GM23338 (cell line): ENCODE measurements at regions not wholly inside any gene's neighbourhood (a gene's known extent, or its start where the extent isn't known, plus 50 kb on each side); places are given as distances from the start of the nearest gene placed in this dataset.

Experiments
- ATAC-seq: fragments of 200-7000 bp; cut with Tn5 transposase; 3 replicates; pipeline ENCODE4 v1.9.1; 2020
- DNase-seq: peaks from one replicate; pipeline ENCODE4 v3.0.0-alpha.2; 2015; ENCODE audit warnings: low spot score
- H2AFZ ChIP-seq: fragments of 200-600 bp; sonication (generic); 2 replicates; pipeline ENCODE4 v1.8.0; 2016; ENCODE audit warnings: antibody characterized with exemption, mild to moderate bottlenecking, moderate library complexity
- H3F3A ChIP-seq: fragments of 200-600 bp; sonication (generic); replicated peaks from 2 replicates; pipeline ENCODE4 v1.8.0; 2017; ENCODE audit warnings: antibody characterized with exemption, mixed run types, low read depth
- H3K27ac ChIP-seq: fragments of 200-600 bp; sonication (generic); 2 replicates; pipeline ENCODE4 v1.6.1; 2016; ENCODE audit warnings: low read depth
- H3K27me3 ChIP-seq: fragments of 200-600 bp; sonication (generic); 2 replicates; pipeline ENCODE4 v1.8.0; 2016; ENCODE audit warnings: mild to moderate bottlenecking, mixed run types, moderate library complexity; ENCODE audit not compliant: insufficient read depth
- H3K36me3 ChIP-seq: fragments of 200-600 bp; sonication (generic); 2 replicates; pipeline ENCODE4 v1.8.0; 2016; ENCODE audit warnings: mild to moderate bottlenecking; ENCODE audit not compliant: insufficient read depth
- H3K4me1 ChIP-seq: fragments of 200-600 bp; sonication (generic); 2 replicates; pipeline ENCODE4 v1.8.0; 2016; ENCODE audit warnings: mild to moderate bottlenecking, moderate library complexity; ENCODE audit not compliant: insufficient read depth
- H3K4me2 ChIP-seq: fragments of 200-600 bp; sonication (generic); 2 replicates; pipeline ENCODE4 v1.7.1; 2017; ENCODE audit warnings: mixed run types
- H3K4me3 ChIP-seq: fragments of 200-600 bp; sonication (generic); 2 replicates; pipeline ENCODE4 v1.6.1; 2016; ENCODE audit warnings: mixed run types
- H3K79me2 ChIP-seq: fragments of 200-600 bp; sonication (generic); replicated peaks from 2 replicates; pipeline ENCODE4 v1.8.0; 2017; ENCODE audit warnings: mild to moderate bottlenecking; ENCODE audit not compliant: insufficient read depth
- H3K9me2 ChIP-seq: fragments of 200-600 bp; sonication (generic); 2 replicates; pipeline ENCODE4 v1.8.0; 2017; ENCODE audit not compliant: insufficient read depth
- H4K20me1 ChIP-seq: fragments of 200-600 bp; sonication (generic); replicated peaks from 2 replicates; pipeline ENCODE4 v1.8.0; 2017; ENCODE audit warnings: mild to moderate bottlenecking; ENCODE audit not compliant: insufficient read depth
- H3K27ac Mint-ChIP-seq: 2 replicates; pipeline ENCODE4 v1.8.0; 2020; ENCODE audit warnings: inconsistent platforms, mild to moderate bottlenecking, moderate library complexity, mixed read lengths
- H3K27me3 Mint-ChIP-seq: 3 replicates; pipeline ENCODE4 v1.8.0; 2022; ENCODE audit warnings: low read depth, mild to moderate bottlenecking, moderate library complexity, mixed read lengths, inconsistent platforms; ENCODE audit not compliant: insufficient read depth, poor library complexity
- H3K36me3 Mint-ChIP-seq: 3 replicates; pipeline ENCODE4 v1.8.0; 2021; ENCODE audit warnings: low read depth, mild to moderate bottlenecking, inconsistent platforms, moderate library complexity, mixed read lengths
- H3K4me1 Mint-ChIP-seq: 3 replicates; pipeline ENCODE4 v1.8.0; 2020; ENCODE audit warnings: mild to moderate bottlenecking, inconsistent platforms, mixed read lengths
- H3K4me3 Mint-ChIP-seq: 3 replicates; pipeline ENCODE4 v1.8.0; 2021; ENCODE audit warnings: moderate library complexity, mild to moderate bottlenecking, inconsistent platforms, mixed read lengths
- H3K9me3 Mint-ChIP-seq: 3 replicates; pipeline ENCODE4 v1.8.0; 2020; ENCODE audit warnings: moderate library complexity, mild to moderate bottlenecking, inconsistent platforms, mixed read lengths
- CREB1 ChIP-seq: fragments of 250-450 bp; sonication (Bioruptor Pico); IDR thresholded peaks from 2 replicates; pipeline ENCODE4 v1.5.0; 2020; ENCODE audit warnings: low read depth, mild to moderate bottlenecking, moderate library complexity
- EZH2 ChIP-seq: fragments of 200-600 bp; sonication (generic); IDR thresholded peaks from one replicate; pipeline ENCODE4 v1.8.0; 2017; ENCODE audit warnings: antibody characterized with exemption, mild to moderate bottlenecking, low read depth; ENCODE audit not compliant: unreplicated experiment
- EZH2phosphoT487 ChIP-seq: fragments of 200-600 bp; sonication (generic); IDR thresholded peaks from one replicate; pipeline ENCODE4 v1.8.1; 2018; ENCODE audit warnings: antibody characterized with exemption; ENCODE audit not compliant: unreplicated experiment
- JUNB ChIP-seq: IDR thresholded peaks from one replicate; pipeline ENCODE4 v1.6.1; 2016; ENCODE audit warnings: antibody characterized with exemption; ENCODE audit not compliant: unreplicated experiment
- NANOG ChIP-seq: IDR thresholded peaks from 2 replicates; pipeline ENCODE4 v1.6.1; 2016; ENCODE audit warnings: antibody characterized with exemption, borderline replicate concordance
- POLR2AphosphoS5 ChIP-seq: IDR thresholded peaks from 2 replicates; pipeline ENCODE4 v1.6.1; 2016; ENCODE audit warnings: antibody characterized with exemption, low read depth
- STAT1 ChIP-seq: IDR thresholded peaks from one replicate; pipeline ENCODE4 v1.6.1; 2016; ENCODE audit warnings: antibody characterized with exemption; ENCODE audit not compliant: unreplicated experiment
- ZNF114 ChIP-seq: fragments of 250-450 bp; sonication (Bioruptor Pico); IDR thresholded peaks from 2 replicates; pipeline ENCODE4 v1.5.0; 2020; ENCODE audit warnings: mild to moderate bottlenecking, moderate library complexity
- ZNF331 ChIP-seq: fragments of 250-450 bp; sonication (Bioruptor Pico); IDR thresholded peaks from 2 replicates; pipeline ENCODE4 v1.5.0; 2020; ENCODE audit warnings: low read depth, mild to moderate bottlenecking, moderate library complexity
- TF ChIP-seq, protein P1 (sequence below): IDR thresholded peaks from 2 replicates; pipeline ENCODE4 v1.6.1; 2016; ENCODE audit warnings: antibody characterized with exemption
- TF ChIP-seq, protein P2 (sequence below): IDR thresholded peaks from one replicate; pipeline ENCODE4 v1.6.1; 2018; ENCODE audit warnings: antibody characterized with exemption; ENCODE audit not compliant: unreplicated experiment
- TF ChIP-seq, protein P3 (sequence below), 2 experiments: fragments of 200-600 bp in 1 of 2; sonication (generic) in 1 of 2; conservative IDR thresholded peaks; 2 replicates each; pipeline versions ENCODE4 v1.5.1 to v1.6.1; 2016 to 2017; ENCODE audit warnings: antibody characterized with exemption in 2 of 2, low read depth in 2 of 2, mild to moderate bottlenecking in 2 of 2, moderate library complexity in 1 of 2
- TF ChIP-seq, protein P4 (sequence below): fragments of 250-450 bp; sonication (Bioruptor Pico); IDR thresholded peaks from 2 replicates; pipeline ENCODE4 v1.5.0; 2020; ENCODE audit warnings: mild to moderate bottlenecking, moderate library complexity

DNA sequence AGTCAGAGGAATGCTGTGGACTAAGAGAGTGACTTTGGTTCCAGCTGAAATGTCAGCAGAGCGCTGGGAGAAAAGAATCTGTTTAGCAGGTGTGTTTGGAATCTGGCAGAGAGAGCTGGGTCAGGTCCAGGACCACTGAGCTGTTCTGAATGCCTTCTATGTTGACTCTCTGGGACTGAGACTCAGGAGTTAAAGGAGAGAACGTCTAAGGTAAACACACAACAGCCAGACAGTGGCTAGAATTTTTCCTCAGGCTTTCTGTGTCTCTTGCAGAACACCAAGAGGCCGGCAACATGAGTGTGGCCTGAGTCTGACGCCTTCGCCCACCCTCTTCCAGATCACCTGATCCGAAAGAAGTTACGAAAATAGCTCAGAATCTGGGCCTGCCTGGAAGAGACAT, 107.2 kb upstream of the ZNF462 start:
- no peak overlapping the region for H3K4me3 ChIP-seq
- peak overlapping the region; percentile 79 for H2AFZ ChIP-seq
- H3K27ac Mint-ChIP-seq, result no peak overlapping the region
- TF ChIP-seq JUNB (no peak), EZH2 (no peak), POLR2AphosphoS5 (no peak), ZNF331 (no peak), STAT1 (no peak), EZH2phosphoT487 (no peak), NANOG (no peak), ZNF114 (CRISPR knock-in tag) (no peak), CREB1 (no peak)
- TF ChIP-seq, protein P1, sequence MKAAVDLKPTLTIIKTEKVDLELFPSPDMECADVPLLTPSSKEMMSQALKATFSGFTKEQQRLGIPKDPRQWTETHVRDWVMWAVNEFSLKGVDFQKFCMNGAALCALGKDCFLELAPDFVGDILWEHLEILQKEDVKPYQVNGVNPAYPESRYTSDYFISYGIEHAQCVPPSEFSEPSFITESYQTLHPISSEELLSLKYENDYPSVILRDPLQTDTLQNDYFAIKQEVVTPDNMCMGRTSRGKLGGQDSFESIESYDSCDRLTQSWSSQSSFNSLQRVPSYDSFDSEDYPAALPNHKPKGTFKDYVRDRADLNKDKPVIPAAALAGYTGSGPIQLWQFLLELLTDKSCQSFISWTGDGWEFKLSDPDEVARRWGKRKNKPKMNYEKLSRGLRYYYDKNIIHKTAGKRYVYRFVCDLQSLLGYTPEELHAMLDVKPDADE, result no peak
- TF ChIP-seq, protein P2, sequence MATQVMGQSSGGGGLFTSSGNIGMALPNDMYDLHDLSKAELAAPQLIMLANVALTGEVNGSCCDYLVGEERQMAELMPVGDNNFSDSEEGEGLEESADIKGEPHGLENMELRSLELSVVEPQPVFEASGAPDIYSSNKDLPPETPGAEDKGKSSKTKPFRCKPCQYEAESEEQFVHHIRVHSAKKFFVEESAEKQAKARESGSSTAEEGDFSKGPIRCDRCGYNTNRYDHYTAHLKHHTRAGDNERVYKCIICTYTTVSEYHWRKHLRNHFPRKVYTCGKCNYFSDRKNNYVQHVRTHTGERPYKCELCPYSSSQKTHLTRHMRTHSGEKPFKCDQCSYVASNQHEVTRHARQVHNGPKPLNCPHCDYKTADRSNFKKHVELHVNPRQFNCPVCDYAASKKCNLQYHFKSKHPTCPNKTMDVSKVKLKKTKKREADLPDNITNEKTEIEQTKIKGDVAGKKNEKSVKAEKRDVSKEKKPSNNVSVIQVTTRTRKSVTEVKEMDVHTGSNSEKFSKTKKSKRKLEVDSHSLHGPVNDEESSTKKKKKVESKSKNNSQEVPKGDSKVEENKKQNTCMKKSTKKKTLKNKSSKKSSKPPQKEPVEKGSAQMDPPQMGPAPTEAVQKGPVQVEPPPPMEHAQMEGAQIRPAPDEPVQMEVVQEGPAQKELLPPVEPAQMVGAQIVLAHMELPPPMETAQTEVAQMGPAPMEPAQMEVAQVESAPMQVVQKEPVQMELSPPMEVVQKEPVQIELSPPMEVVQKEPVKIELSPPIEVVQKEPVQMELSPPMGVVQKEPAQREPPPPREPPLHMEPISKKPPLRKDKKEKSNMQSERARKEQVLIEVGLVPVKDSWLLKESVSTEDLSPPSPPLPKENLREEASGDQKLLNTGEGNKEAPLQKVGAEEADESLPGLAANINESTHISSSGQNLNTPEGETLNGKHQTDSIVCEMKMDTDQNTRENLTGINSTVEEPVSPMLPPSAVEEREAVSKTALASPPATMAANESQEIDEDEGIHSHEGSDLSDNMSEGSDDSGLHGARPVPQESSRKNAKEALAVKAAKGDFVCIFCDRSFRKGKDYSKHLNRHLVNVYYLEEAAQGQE, result no peak
- TF ChIP-seq, protein P3, sequence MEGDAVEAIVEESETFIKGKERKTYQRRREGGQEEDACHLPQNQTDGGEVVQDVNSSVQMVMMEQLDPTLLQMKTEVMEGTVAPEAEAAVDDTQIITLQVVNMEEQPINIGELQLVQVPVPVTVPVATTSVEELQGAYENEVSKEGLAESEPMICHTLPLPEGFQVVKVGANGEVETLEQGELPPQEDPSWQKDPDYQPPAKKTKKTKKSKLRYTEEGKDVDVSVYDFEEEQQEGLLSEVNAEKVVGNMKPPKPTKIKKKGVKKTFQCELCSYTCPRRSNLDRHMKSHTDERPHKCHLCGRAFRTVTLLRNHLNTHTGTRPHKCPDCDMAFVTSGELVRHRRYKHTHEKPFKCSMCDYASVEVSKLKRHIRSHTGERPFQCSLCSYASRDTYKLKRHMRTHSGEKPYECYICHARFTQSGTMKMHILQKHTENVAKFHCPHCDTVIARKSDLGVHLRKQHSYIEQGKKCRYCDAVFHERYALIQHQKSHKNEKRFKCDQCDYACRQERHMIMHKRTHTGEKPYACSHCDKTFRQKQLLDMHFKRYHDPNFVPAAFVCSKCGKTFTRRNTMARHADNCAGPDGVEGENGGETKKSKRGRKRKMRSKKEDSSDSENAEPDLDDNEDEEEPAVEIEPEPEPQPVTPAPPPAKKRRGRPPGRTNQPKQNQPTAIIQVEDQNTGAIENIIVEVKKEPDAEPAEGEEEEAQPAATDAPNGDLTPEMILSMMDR (conservative IDR thresholded peaks at IDR 0.05; ENCODE audit: low read depth in 2 of 2), result no peak
- TF ChIP-seq, protein P4, sequence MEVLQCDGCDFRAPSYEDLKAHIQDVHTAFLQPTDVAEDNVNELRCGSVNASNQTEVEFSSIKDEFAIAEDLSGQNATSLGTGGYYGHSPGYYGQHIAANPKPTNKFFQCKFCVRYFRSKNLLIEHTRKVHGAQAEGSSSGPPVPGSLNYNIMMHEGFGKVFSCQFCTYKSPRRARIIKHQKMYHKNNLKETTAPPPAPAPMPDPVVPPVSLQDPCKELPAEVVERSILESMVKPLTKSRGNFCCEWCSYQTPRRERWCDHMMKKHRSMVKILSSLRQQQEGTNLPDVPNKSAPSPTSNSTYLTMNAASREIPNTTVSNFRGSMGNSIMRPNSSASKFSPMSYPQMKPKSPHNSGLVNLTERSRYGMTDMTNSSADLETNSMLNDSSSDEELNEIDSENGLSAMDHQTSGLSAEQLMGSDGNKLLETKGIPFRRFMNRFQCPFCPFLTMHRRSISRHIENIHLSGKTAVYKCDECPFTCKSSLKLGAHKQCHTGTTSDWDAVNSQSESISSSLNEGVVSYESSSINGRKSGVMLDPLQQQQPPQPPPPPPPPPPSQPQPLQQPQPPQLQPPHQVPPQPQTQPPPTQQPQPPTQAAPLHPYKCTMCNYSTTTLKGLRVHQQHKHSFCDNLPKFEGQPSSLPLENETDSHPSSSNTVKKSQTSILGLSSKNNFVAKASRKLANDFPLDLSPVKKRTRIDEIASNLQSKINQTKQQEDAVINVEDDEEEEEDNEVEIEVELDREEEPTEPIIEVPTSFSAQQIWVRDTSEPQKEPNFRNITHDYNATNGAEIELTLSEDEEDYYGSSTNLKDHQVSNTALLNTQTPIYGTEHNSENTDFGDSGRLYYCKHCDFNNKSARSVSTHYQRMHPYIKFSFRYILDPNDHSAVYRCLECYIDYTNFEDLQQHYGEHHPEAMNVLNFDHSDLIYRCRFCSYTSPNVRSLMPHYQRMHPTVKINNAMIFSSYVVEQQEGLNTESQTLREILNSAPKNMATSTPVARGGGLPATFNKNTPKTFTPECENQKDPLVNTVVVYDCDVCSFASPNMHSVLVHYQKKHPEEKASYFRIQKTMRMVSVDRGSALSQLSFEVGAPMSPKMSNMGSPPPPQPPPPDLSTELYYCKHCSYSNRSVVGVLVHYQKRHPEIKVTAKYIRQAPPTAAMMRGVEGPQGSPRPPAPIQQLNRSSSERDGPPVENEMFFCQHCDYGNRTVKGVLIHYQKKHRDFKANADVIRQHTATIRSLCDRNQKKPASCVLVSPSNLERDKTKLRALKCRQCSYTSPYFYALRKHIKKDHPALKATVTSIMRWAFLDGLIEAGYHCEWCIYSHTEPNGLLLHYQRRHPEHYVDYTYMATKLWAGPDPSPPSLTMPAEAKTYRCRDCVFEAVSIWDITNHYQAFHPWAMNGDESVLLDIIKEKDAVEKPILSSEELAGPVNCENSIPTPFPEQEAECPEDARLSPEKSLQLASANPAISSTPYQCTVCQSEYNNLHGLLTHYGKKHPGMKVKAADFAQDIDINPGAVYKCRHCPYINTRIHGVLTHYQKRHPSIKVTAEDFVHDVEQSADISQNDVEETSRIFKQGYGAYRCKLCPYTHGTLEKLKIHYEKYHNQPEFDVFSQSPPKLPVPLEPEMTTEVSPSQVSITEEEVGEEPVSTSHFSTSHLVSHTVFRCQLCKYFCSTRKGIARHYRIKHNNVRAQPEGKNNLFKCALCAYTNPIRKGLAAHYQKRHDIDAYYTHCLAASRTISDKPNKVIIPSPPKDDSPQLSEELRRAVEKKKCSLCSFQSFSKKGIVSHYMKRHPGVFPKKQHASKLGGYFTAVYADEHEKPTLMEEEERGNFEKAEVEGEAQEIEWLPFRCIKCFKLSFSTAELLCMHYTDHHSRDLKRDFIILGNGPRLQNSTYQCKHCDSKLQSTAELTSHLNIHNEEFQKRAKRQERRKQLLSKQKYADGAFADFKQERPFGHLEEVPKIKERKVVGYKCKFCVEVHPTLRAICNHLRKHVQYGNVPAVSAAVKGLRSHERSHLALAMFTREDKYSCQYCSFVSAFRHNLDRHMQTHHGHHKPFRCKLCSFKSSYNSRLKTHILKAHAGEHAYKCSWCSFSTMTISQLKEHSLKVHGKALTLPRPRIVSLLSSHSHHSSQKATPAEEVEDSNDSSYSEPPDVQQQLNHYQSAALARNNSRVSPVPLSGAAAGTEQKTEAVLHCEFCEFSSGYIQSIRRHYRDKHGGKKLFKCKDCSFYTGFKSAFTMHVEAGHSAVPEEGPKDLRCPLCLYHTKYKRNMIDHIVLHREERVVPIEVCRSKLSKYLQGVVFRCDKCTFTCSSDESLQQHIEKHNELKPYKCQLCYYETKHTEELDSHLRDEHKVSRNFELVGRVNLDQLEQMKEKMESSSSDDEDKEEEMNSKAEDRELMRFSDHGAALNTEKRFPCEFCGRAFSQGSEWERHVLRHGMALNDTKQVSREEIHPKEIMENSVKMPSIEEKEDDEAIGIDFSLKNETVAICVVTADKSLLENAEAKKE (CRISPR knock-in tag), result no peak
- no peaks in the 10 kb centered on the region for H3K27me3 ChIP-seq
- H3K36me3 Mint-ChIP-seq, result no peaks in the 10 kb centered on the region
- no peaks in the 10 kb centered on the region for H4K20me1 ChIP-seq
- H3K4me1 Mint-ChIP-seq, result peaks cover 47% of the 10 kb centered on the region
- H3K9me2 ChIP-seq, result no peaks in the 10 kb centered on the region; the same call in 1 of the 2 replicates
- no peak for DNase-seq
- H3F3A ChIP-seq, result no peaks in the 10 kb centered on the region
- peaks cover 41% of the 10 kb centered on the region for H3K4me1 ChIP-seq
- ATAC-seq, result no peak
- no peak overlapping the region for H3K4me2 ChIP-seq
- no peak overlapping the region for H3K4me3 Mint-ChIP-seq
- no peak overlapping the region for H3K27ac ChIP-seq
- H3K27me3 Mint-ChIP-seq, result peaks cover 5% of the 10 kb centered on the region
- no peaks in the 10 kb centered on the region for H3K79me2 ChIP-seq
- no peaks in the 10 kb centered on the region for H3K36me3 ChIP-seq
- H3K9me3 Mint-ChIP-seq, result no peaks in the 10 kb centered on the region; the same call in 2 of the 3 replicates
